T-helper 2 cell treated with Interferon-gamma antibody and Interleukin-4, amounts not matched to agents 100 ng/mL and 5 ng/mL, for 36 hours (primary cell): ENCODE measurements at regions not wholly inside any gene's neighbourhood (a gene's known extent, or its start where the extent isn't known, plus 50 kb on each side); places are given as distances from the start of the nearest gene placed in this dataset.
"Not testable (repeated sequence)": the region's sequence is repeated elsewhere in the genome, so short reads cannot be mapped to it uniquely, and the experiment has no call there.

Source experiments
- intact Hi-C: fragments of 100-400 bp; cut with micrococcal nuclease; formaldehyde crosslinking; loops from one replicate; pipeline ENCODE4 v1.15.1; 2023

DNA sequence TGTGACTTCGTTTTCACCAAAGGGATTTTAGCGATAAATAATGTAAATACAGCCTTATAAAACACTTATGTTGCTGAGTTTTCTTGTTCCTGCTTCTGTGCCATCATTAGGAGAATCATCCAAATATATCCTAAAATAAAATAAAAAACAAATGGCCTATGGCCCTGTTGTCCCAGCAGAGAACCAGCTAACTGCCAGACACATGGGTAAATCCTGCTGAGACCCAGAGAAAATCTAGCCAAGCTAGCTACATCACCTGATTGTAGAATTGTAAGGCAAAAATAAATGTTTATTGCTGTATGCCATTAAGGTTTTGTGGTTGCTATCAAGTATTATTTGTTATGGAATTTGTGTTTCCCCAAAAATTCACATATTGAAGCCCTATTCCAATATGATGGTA is 631.2 kb upstream of the SYNCRIP start:
- intact Hi-C loops = no loop called here

DNA sequence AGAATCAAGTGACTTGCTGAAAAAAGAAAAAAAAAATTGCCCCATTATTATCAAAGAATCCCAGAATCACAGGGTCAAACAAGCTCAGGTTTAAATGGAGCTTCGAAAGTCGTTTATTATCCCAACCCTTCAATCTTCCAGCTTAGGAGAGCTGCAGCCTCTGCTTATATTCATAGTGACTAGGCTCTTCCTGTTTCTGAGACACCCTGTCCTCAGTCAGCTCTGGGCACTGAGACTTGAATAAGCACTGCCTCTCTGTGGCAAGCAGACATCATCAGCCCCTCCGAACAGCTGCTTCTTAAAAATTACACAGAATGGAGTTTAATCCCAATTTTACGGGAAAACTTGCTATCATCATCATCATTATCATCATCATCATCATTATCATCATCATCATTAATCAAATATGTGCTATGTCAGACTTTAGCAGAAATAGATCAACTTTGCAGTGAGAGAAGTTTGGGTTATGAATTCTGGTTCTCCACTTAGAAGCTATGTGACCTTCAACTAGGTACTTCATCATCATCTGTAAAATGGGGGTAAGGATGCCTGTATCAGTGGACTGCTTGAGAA is 614.0 kb upstream of the SYNCRIP start:
- intact Hi-C loops = no loop called here

DNA sequence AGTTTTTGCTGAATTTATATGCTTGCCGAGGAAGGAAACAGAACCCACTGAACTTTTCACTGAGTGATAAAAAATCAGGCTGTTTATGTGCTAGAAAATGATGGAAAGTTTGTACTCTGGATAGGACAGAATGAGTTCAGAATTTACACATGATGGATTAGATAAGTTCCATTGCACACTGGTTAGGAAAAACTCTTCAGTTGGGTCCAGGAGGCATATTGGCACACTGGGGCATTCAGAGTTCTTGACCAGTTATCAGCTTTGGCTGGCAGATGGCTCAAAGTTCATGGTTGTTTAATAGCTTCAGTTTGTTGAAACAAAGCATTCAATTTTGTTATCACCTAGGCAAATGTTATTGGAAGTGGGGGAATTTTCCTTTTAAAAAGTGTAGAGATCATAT is 613.3 kb upstream of the SYNCRIP start:
- intact Hi-C loops = no loop called here

GRCh38 chr6:86251106-86251505 is 608.4 kb upstream of the SYNCRIP start:
- intact Hi-C loops = no loop called here

DNA sequence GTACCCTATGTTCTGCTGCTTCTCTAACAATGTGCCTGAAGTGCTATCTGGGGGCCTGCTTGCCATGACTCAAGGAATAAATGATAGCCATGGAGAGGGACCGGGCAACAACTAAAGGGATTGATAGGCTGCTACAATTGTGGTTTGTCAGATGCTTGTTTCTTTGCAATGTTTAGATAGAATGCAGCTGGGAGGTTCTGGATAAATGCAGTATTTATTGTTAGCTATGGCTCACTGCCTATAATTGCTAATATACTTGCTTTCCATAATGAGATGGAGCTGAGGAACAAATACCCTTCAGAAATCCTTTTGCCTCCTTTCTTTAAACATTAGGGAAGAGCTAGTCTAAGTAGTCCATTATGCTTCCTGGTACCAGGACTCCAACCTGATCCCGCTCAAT is 575.2 kb upstream of the SYNCRIP start:
- intact Hi-C loops = no loop called here

GRCh38 chr6:86215323-86215722 is 572.6 kb upstream of the SYNCRIP start:
- intact Hi-C loops = no loop called here

GRCh38 chr6:86205980-86206379 is 563.3 kb upstream of the SYNCRIP start:
- intact Hi-C loops = no loop called here

- intact Hi-C loops = no loop called here
These were observed 560.4 kb upstream of the SYNCRIP start for GRCh38 chr6:86203044-86203443.

DNA sequence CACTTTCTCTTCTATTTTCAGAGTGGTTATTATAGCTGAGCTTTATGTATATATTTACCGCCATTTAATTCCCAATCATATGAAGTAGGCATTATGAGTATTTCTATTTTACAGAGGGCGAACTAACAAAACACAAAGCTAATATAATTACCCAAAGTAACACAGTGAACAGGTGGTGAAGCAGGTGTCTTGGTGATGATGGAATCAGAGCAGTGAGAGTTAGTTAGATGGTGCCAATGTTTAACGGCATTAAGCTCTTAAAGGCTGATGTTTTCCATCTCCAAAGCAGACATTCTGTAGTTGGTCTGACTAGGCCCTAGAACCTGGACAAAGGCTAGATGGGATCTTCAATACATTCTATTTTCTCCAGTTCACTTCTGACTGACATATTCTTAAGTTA is 551.1 kb upstream of the SYNCRIP start:
- intact Hi-C loops = no loop called here

DNA sequence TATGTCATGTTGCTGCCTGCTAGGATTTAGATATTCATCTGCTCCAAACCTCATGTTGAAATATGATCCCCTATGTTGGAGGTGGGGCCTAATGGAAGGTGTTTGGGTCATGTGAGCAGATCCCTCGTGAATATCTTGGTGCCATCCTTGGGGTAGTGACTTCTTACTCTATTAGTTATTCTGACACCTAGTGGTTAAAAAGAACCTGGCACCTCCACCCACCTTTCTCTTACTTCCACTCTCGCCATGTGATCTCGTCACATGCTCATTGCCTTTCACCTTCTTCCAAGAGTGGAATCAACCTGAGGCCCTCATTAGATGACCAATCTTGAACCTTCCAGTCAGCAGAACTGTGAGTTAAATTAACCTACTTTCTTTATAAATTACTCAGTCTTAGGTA is 549.4 kb upstream of the SYNCRIP start:
- intact Hi-C loops = no loop called here

DNA sequence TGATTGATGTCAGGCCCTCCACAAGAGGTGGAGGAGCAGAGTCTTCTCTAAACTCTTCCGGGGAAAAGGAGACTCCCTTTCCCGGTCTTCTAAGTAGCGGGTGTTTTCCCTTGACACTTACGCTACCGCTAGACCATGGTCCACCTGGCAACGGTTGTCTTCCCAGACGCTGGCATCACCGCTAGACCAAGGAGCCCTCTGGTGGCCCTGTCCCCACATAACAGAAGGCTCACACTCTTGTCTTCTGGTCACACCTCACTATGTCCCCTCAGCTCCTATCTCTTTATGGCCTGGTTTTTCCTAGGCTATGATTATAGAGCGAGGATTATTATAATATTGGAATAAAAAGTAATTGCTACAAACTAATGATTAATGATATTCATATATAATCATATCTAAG is 532.5 kb upstream of the SYNCRIP start:
- intact Hi-C loops = not testable (repeated sequence)

DNA sequence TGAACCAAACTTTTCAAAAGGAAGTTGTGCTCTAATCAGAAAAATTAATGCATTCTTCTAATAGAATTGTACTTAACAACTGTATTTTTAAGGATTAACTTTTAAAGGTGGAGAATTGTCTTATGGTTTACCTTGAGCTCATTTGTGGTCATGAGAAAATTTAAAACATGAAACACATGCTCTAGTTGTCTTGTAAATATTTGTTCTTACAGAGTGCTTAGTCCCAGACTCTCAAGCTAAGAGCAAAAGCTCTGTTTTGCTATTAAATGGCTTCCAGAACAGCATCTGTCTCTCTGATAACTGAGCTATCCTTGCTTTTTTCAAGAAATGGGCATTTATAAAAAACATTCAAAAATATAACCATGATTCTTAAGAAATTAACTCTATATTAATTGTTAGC is 512.2 kb upstream of the SYNCRIP start:
- intact Hi-C loops = no loop called here

GRCh38 chr6:86153521-86153920 is 510.8 kb upstream of the SYNCRIP start:
- intact Hi-C loops = no loop called here

DNA sequence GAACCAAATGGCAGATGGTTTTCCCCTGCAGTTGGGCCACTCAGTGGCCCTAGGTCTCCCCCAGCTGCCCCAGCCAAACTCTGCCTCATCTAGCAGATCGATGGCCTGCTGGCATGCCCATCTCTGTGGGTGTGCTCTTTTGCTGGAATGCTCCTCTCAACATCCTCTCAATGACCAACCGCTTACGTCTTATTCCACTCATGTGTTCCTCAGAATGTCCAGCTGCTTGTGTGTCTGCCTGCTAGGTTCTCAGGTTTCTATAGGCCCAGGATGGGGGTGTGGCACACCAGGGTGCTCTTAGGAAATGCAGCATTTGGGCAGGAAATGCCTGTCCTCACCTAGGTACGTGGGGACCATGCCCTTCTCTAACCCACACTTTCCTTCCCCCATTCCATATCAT is 509.9 kb upstream of the SYNCRIP start:
- intact Hi-C loops = no loop called here

DNA sequence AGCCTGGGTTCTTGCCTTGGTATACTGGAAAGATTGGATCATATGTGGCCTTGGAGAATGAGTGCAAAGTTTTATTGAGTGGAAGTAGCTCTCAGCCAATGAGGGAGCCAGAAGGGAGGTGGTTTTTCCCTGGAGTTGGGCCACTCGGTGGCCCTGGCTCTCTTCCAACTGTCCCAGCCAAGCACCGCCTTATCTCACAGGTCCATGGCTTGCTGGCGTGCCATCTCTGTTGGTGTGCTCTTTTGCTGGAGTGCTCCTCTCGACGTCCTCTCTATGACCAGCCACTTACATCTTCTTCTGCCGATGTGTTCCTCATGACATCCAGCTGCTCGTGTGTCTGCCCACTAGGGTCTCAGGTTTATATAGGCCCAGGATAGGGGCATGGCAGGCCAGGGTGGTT is 505.9 kb upstream of the SYNCRIP start:
- intact Hi-C loops = no loop called here

GRCh38 chr6:86147859-86148258 is 505.2 kb upstream of the SYNCRIP start:
- intact Hi-C loops = no loop called here

- intact Hi-C loops = no loop called here
These were observed 504.6 kb upstream of the SYNCRIP start for GRCh38 chr6:86147311-86147710.

- intact Hi-C loops = not testable (repeated sequence)
These were observed 504.1 kb upstream of the SYNCRIP start for GRCh38 chr6:86146751-86147150.

DNA sequence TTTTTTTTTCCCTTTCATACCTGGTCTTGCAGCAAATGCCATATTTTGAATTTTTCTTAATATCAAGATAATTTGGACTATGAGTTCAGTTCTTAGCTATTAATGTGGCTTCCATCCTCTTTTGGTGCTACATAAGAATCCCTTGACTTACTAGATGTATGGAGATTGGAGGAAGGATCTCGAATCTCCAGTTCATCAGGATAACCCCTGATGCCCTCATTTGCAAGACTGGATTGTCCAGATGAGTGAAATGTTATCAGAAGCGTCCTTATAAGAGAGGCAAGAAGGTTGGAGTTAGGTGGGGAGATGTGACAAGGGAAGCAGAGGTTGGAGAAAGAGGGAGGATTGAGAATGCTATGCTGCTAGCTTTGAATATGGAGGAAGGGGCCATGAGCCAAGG is 499.6 kb upstream of the SYNCRIP start:
- intact Hi-C loops = no loop called here

- intact Hi-C loops = no loop called here
These were observed 485.6 kb upstream of the SYNCRIP start for GRCh38 chr6:86128130-86128814.

DNA sequence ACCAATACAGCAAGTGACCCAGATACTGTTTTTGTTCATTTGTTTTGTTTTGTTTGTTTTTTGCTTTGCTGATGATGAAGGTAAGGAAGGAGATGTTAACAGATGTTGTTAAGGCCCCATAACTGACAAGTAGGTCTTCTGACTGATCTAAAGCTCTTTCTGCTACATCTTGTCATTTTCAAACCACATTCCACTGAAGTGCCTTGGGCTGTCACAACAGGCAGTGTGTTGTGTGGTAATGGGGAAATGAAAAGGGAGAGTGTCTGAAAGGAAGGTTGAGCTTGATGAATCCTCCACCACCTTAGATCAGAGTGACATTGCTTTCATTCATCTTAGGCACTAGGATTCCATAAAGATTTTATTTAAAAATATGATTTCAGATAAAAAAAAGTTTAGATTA is 479.4 kb upstream of the SYNCRIP start:
- intact Hi-C loops = no loop called here

DNA sequence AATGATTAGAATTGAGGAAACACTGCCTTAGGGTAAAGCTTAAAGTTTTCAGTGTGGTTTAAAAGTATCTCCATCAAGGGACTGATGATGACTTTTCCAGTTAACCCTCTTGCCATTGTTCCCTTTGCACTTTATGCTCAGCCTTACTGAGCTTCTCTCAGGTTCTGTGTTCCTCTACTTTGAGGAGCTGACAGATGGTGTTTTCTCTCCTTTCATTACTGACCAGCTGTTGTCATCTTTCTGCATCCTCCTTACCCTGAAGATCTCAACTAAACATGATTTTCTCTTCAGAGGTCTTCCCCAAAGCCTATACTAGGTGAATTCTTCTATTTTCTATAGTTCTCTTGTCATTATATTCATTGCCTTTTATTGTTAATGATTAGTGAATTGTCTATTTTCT is 475.6 kb upstream of the SYNCRIP start:
- intact Hi-C loops = no loop called here

GRCh38 chr6:86107985-86108384 is 465.3 kb upstream of the SYNCRIP start:
- intact Hi-C loops = no loop called here

DNA sequence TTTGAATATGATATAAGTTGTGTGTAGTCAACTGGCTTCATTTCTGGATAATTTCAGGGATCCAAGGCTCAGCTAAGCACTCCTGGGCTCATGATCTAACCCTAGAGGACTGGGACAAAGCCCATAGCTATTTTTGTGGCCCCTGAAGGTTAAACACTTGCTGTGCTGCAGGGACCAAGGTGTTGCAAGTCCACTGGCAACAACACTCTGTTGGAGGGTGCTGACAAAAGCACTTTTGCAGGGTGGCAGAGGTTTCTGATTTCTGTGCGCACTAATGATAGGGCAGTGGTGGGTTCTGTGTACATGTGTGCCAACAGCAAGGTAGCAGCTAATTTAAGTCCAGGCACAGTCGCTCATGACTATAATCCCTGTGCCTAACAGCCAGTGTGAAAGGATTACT is 445.3 kb upstream of the SYNCRIP start:
- intact Hi-C loops = no loop called here
